ENCODE measurements at regions not wholly inside any gene's neighbourhood (a gene's known extent, or its start where the extent isn't known, plus 50 kb on each side); places are given as distances from the start of the nearest gene placed in this dataset.

DNA sequence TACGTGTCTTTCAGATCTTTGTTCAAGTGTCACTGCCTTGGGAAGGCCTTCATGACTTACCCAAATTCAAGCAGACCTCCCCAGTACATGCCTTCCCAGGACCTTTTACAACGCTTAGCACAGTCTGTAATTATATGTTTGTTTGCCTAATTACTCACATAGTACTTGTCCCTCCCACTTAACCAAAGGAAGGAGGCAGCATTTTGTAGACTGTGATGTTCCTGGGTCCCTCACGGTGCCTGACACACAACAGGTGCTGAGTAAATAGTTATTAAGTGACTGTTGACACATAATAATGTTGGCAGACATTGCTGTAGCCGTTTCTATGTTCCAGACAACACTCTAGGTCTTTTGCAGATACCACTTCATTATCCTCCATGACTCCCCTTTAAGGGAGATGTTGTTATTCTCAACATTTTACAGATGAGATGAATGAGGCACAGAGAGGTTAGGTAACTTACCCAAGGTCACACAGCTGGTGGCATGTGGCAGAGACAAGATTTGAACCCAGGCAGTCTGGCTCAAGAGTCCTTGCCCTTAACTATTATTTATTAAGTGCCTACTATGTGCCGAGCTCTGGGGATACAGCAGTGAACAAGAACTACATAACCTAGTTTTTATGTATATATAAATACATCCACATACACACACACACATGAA is 130.7 kb downstream of the PHETA1 start:
- no peak for TF ChIP-seq YY1 (IDR thresholded peaks at IDR 0.05; ENCODE audit: low read depth)
- no peak for TF ChIP-seq CEBPB (IDR thresholded peaks at IDR 0.05)
- TF ChIP-seq FOXM1 (IDR thresholded peaks at IDR 0.05; ENCODE audit: borderline replicate concordance, low read depth) = no peak
- TF ChIP-seq EGR1 (IDR thresholded peaks at IDR 0.05) = no peak
- TF ChIP-seq, protein P1, sequence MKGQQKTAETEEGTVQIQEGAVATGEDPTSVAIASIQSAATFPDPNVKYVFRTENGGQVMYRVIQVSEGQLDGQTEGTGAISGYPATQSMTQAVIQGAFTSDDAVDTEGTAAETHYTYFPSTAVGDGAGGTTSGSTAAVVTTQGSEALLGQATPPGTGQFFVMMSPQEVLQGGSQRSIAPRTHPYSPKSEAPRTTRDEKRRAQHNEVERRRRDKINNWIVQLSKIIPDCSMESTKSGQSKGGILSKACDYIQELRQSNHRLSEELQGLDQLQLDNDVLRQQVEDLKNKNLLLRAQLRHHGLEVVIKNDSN (IDR thresholded peaks at IDR 0.05) = no peak
- no peak for TF ChIP-seq EP300 (IDR thresholded peaks at IDR 0.05; ENCODE audit: borderline replicate concordance)
- no peak for TF ChIP-seq MAX (IDR thresholded peaks at IDR 0.05)
- TF ChIP-seq ZBTB7A (IDR thresholded peaks at IDR 0.05; ENCODE audit: low read depth) = no peak
- TF ChIP-seq NFIC (IDR thresholded peaks at IDR 0.05) = no peak
- TF ChIP-seq RAD21 (IDR thresholded peaks at IDR 0.05; ENCODE audit: low read depth) = no peak
- TF ChIP-seq TAF1 (IDR thresholded peaks at IDR 0.05; ENCODE audit: low read depth) = no peak
- no peak for TF ChIP-seq TEAD4 (IDR thresholded peaks at IDR 0.05)
- no peak for TF ChIP-seq TCF12 (IDR thresholded peaks at IDR 0.05; ENCODE audit: low read depth)
- TF ChIP-seq, protein P2, sequence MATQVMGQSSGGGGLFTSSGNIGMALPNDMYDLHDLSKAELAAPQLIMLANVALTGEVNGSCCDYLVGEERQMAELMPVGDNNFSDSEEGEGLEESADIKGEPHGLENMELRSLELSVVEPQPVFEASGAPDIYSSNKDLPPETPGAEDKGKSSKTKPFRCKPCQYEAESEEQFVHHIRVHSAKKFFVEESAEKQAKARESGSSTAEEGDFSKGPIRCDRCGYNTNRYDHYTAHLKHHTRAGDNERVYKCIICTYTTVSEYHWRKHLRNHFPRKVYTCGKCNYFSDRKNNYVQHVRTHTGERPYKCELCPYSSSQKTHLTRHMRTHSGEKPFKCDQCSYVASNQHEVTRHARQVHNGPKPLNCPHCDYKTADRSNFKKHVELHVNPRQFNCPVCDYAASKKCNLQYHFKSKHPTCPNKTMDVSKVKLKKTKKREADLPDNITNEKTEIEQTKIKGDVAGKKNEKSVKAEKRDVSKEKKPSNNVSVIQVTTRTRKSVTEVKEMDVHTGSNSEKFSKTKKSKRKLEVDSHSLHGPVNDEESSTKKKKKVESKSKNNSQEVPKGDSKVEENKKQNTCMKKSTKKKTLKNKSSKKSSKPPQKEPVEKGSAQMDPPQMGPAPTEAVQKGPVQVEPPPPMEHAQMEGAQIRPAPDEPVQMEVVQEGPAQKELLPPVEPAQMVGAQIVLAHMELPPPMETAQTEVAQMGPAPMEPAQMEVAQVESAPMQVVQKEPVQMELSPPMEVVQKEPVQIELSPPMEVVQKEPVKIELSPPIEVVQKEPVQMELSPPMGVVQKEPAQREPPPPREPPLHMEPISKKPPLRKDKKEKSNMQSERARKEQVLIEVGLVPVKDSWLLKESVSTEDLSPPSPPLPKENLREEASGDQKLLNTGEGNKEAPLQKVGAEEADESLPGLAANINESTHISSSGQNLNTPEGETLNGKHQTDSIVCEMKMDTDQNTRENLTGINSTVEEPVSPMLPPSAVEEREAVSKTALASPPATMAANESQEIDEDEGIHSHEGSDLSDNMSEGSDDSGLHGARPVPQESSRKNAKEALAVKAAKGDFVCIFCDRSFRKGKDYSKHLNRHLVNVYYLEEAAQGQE (IDR thresholded peaks at IDR 0.05; ENCODE audit: low read depth) = no peak
- no peak for TF ChIP-seq CREB1 (IDR thresholded peaks at IDR 0.05; ENCODE audit: low read depth)

- TF ChIP-seq TCF12 (IDR thresholded peaks at IDR 0.05; ENCODE audit: low read depth) (no peak), EGR1 (IDR thresholded peaks at IDR 0.05) (no peak), CEBPB (IDR thresholded peaks at IDR 0.05) (no peak), FOXM1 (IDR thresholded peaks at IDR 0.05; ENCODE audit: borderline replicate concordance, low read depth) (no peak), YY1 (IDR thresholded peaks at IDR 0.05; ENCODE audit: low read depth) (no peak), MAX (IDR thresholded peaks at IDR 0.05) (no peak), TEAD4 (IDR thresholded peaks at IDR 0.05) (no peak), ZBTB7A (IDR thresholded peaks at IDR 0.05; ENCODE audit: low read depth) (no peak), RAD21 (IDR thresholded peaks at IDR 0.05; ENCODE audit: low read depth) (no peak), NFIC (IDR thresholded peaks at IDR 0.05) (no peak), TAF1 (IDR thresholded peaks at IDR 0.05; ENCODE audit: low read depth) (no peak), CREB1 (IDR thresholded peaks at IDR 0.05; ENCODE audit: low read depth) (no peak), EP300 (IDR thresholded peaks at IDR 0.05; ENCODE audit: borderline replicate concordance) (no peak)
- TF ChIP-seq, protein P1 (IDR thresholded peaks at IDR 0.05) = no peak
- TF ChIP-seq, protein P2 (IDR thresholded peaks at IDR 0.05; ENCODE audit: low read depth) = no peak
Measured at GRCh38 chr12:111233786-111234185, 135.1 kb downstream of the PHETA1 start.

- TF ChIP-seq EP300 (IDR thresholded peaks at IDR 0.05; ENCODE audit: borderline replicate concordance) = no peak
- no peak for TF ChIP-seq ZBTB7A (IDR thresholded peaks at IDR 0.05; ENCODE audit: low read depth)
- TF ChIP-seq CREB1 (IDR thresholded peaks at IDR 0.05; ENCODE audit: low read depth) = no peak
- no peak for TF ChIP-seq NFIC (IDR thresholded peaks at IDR 0.05)
- TF ChIP-seq, protein P1 (IDR thresholded peaks at IDR 0.05) = no peak
- TF ChIP-seq EGR1 (IDR thresholded peaks at IDR 0.05) = no peak
- TF ChIP-seq, protein P2 (IDR thresholded peaks at IDR 0.05; ENCODE audit: low read depth) = no peak
- no peak for TF ChIP-seq FOXM1 (IDR thresholded peaks at IDR 0.05; ENCODE audit: borderline replicate concordance, low read depth)
- TF ChIP-seq YY1 (IDR thresholded peaks at IDR 0.05; ENCODE audit: low read depth) = no peak
- no peak for TF ChIP-seq MAX (IDR thresholded peaks at IDR 0.05)
- TF ChIP-seq TCF12 (IDR thresholded peaks at IDR 0.05; ENCODE audit: low read depth) = no peak
- TF ChIP-seq CEBPB (IDR thresholded peaks at IDR 0.05) = no peak
- no peak for TF ChIP-seq TEAD4 (IDR thresholded peaks at IDR 0.05)
- no peak for TF ChIP-seq RAD21 (IDR thresholded peaks at IDR 0.05; ENCODE audit: low read depth)
- TF ChIP-seq TAF1 (IDR thresholded peaks at IDR 0.05; ENCODE audit: low read depth) = no peak
Measured at GRCh38 chr12:111230649-111231048, 138.2 kb downstream of the PHETA1 start.

Data from Ishikawa (cell line).